H9 (cell line): ENCODE measurements at regions not wholly inside any gene's neighbourhood (a gene's known extent, or its start where the extent isn't known, plus 50 kb on each side); places are given as distances from the start of the nearest gene placed in this dataset.

Experiments
- DNase-seq: peaks from one replicate; pipeline ENCODE4 v3.0.0-alpha.2; 2017
- H2AFZ ChIP-seq: one replicate; pipeline ENCODE4 v1.6.1; 2013; ENCODE audit warnings: mild to moderate bottlenecking, low read length, control low read depth, moderate library complexity
- H2AK5ac ChIP-seq: 2 replicates; pipeline ENCODE4 v1.6.1; 2013; ENCODE audit warnings: low read length, control low read depth, mixed read lengths; ENCODE audit not compliant: insufficient read length
- H2BK120ac ChIP-seq: one replicate; pipeline ENCODE4 v1.6.1; 2013; ENCODE audit warnings: low read depth, mild to moderate bottlenecking, low read length, control low read depth, inconsistent platforms; ENCODE audit not compliant: poor library complexity, severe bottlenecking
- H2BK12ac ChIP-seq: 2 replicates; pipeline ENCODE4 v1.6.1; 2013; ENCODE audit warnings: low read length, control low read depth, mixed read lengths, low read depth; ENCODE audit not compliant: insufficient read length
- H2BK15ac ChIP-seq: 2 replicates; pipeline ENCODE4 v1.6.1; 2013; ENCODE audit warnings: low read depth, low read length, control low read depth
- H2BK20ac ChIP-seq: one replicate; pipeline ENCODE4 v1.6.1; 2013; ENCODE audit warnings: low read depth, mild to moderate bottlenecking, low read length, control low read depth, inconsistent platforms; ENCODE audit not compliant: poor library complexity, severe bottlenecking
- H2BK5ac ChIP-seq: 2 replicates; pipeline ENCODE4 v1.6.1; 2013; ENCODE audit warnings: low read length, control low read depth, mixed read lengths; ENCODE audit not compliant: insufficient read length
- H3K14ac ChIP-seq: 2 replicates; pipeline ENCODE4 v1.6.1; 2013; ENCODE audit warnings: low read length, control low read depth; ENCODE audit not compliant: insufficient read depth
- H3K18ac ChIP-seq: 2 replicates; pipeline ENCODE4 v1.6.1; 2013; ENCODE audit warnings: low read depth, mild to moderate bottlenecking, mixed read lengths, low read length, control low read depth; ENCODE audit not compliant: insufficient read length
- H3K23ac ChIP-seq: 2 replicates; pipeline ENCODE4 v1.6.1; 2013; ENCODE audit warnings: low read length, control low read depth, mixed read lengths, low read depth; ENCODE audit not compliant: insufficient read length
- H3K23me2 ChIP-seq: 2 replicates; pipeline ENCODE4 v1.6.1; 2013; ENCODE audit warnings: low read depth, mild to moderate bottlenecking, mixed read lengths, low read length, control low read depth; ENCODE audit not compliant: insufficient read length, poor library complexity, severe bottlenecking
- H3K27ac ChIP-seq: 2 replicates; pipeline ENCODE4 v1.5.1; 2013; ENCODE audit warnings: low read length, control low read depth, mixed read lengths, low read depth; ENCODE audit not compliant: insufficient read length
- H3K27me3 ChIP-seq: 2 replicates; pipeline ENCODE4 v1.6.1; 2013; ENCODE audit warnings: low read length, control low read depth, inconsistent platforms; ENCODE audit not compliant: insufficient read depth
- H3K4ac ChIP-seq: 2 replicates; pipeline ENCODE4 v1.6.1; 2013; ENCODE audit warnings: low read depth, mild to moderate bottlenecking, control low read depth, inconsistent platforms, low read length, moderate library complexity
- H3K4me1 ChIP-seq: 2 replicates; pipeline ENCODE4 v1.6.1; 2013; ENCODE audit warnings: low read length, control low read depth, inconsistent platforms; ENCODE audit not compliant: insufficient read depth
- H3K4me2 ChIP-seq: 2 replicates; pipeline ENCODE4 v1.6.1; 2013; ENCODE audit warnings: low read length, control low read depth, mixed read lengths; ENCODE audit not compliant: insufficient read length, insufficient read depth
- H3K56ac ChIP-seq: 2 replicates; pipeline ENCODE4 v1.6.1; 2013; ENCODE audit warnings: low read depth, mild to moderate bottlenecking, mixed read lengths, low read length, control low read depth; ENCODE audit not compliant: insufficient read length
- H3K79me1 ChIP-seq: 2 replicates; pipeline ENCODE4 v1.6.1; 2013; ENCODE audit warnings: low read depth, mild to moderate bottlenecking, moderate library complexity, low read length, control low read depth, inconsistent platforms; ENCODE audit not compliant: insufficient read depth, poor library complexity, severe bottlenecking
- H3K79me2 ChIP-seq: 2 replicates; pipeline ENCODE4 v1.6.1; 2013; ENCODE audit warnings: low read length, control low read depth, inconsistent platforms; ENCODE audit not compliant: insufficient read depth
- H3K9ac ChIP-seq: 2 replicates; pipeline ENCODE4 v1.6.1; 2013; ENCODE audit warnings: low read length, control low read depth, mixed read lengths; ENCODE audit not compliant: insufficient read length; ENCODE audit errors: extremely low read depth
- H3K9me3 ChIP-seq: one replicate; pipeline ENCODE4 v1.6.1; 2013; ENCODE audit warnings: low read depth, low read length, inconsistent platforms; ENCODE audit not compliant: control insufficient read depth
- H3T11ph ChIP-seq: one replicate; pipeline ENCODE4 v1.6.1; 2013; ENCODE audit warnings: mild to moderate bottlenecking, low read length, control low read depth, inconsistent platforms
- H4K20me1 ChIP-seq: one replicate; pipeline ENCODE4 v1.6.1; 2013; ENCODE audit not compliant: control insufficient read depth, insufficient read length, insufficient read depth
- H4K5ac ChIP-seq: 2 replicates; pipeline ENCODE4 v1.6.1; 2013; ENCODE audit warnings: low read depth, mild to moderate bottlenecking, mixed read lengths, low read length, control low read depth; ENCODE audit not compliant: insufficient read length
- H4K8ac ChIP-seq: replicated peaks from 2 replicates; pipeline ENCODE4 v1.6.1; 2013; ENCODE audit warnings: low read length, control low read depth, mixed read lengths, low read depth; ENCODE audit not compliant: insufficient read length
- H4K91ac ChIP-seq: 2 replicates; pipeline ENCODE4 v1.6.1; 2013; ENCODE audit warnings: low read depth, mild to moderate bottlenecking, moderate library complexity, mixed read lengths, low read length, control low read depth; ENCODE audit not compliant: insufficient read length
- H3K27ac Mint-ChIP-seq, 3 experiments: 2 replicates in 2 of 3; 3 replicates in 1 of 3; pipeline ENCODE4 v1.8.0; 2020 to 2021; ENCODE audit warnings: mixed read lengths in 3 of 3, mild to moderate bottlenecking in 1 of 3, moderate library complexity in 1 of 3
- H3K27me3 Mint-ChIP-seq: 2 replicates; pipeline ENCODE4 v1.8.0; 2021; ENCODE audit warnings: low read depth, mild to moderate bottlenecking, moderate library complexity, mixed read lengths
- H3K36me3 Mint-ChIP-seq, 3 experiments: 2 replicates in 2 of 3; 3 replicates in 1 of 3; pipeline ENCODE4 v1.8.0; 2020 to 2021; ENCODE audit warnings: low read depth in 3 of 3, mixed read lengths in 3 of 3; ENCODE audit not compliant: insufficient read depth in 1 of 3
- H3K4me1 Mint-ChIP-seq, 2 experiments: 2 replicates each; pipeline ENCODE4 v1.8.0; 2020; ENCODE audit warnings: mixed read lengths in 2 of 2
- H3K4me3 Mint-ChIP-seq, 2 experiments: 2 replicates in 1 of 2; 3 replicates in 1 of 2; pipeline ENCODE4 v1.8.0; 2020 to 2021; ENCODE audit warnings: mild to moderate bottlenecking in 2 of 2, mixed read lengths in 2 of 2, moderate library complexity in 1 of 2
- H3K9me3 Mint-ChIP-seq, 2 experiments: 2 replicates in 1 of 2; 3 replicates in 1 of 2; pipeline ENCODE4 v1.8.0; 2020; ENCODE audit warnings: mild to moderate bottlenecking in 2 of 2, mixed read lengths in 2 of 2, moderate library complexity in 1 of 2
- WGBS: extraction: QIAGEN DNeasy Blood & Tissue Kit; methylation state at CpG from one replicate; pipeline ENCODE4 v1.1.7; 2013; ENCODE audit warnings: missing lambda C conversion rate, low lambda C conversion rate, mixed read lengths; ENCODE audit not compliant: insufficient read length; ENCODE audit errors: extremely low coverage; 5-methylcytosine and 5-hydroxymethylcytosine counted together
- TF ChIP-seq, protein P1 (sequence below): fragments of 200-600 bp; sonication (generic); conservative IDR thresholded peaks from 3 replicates; pipeline ENCODE4 v1.8.0; 2021; ENCODE audit warnings: antibody characterized with exemption, mild to moderate bottlenecking

DNA sequence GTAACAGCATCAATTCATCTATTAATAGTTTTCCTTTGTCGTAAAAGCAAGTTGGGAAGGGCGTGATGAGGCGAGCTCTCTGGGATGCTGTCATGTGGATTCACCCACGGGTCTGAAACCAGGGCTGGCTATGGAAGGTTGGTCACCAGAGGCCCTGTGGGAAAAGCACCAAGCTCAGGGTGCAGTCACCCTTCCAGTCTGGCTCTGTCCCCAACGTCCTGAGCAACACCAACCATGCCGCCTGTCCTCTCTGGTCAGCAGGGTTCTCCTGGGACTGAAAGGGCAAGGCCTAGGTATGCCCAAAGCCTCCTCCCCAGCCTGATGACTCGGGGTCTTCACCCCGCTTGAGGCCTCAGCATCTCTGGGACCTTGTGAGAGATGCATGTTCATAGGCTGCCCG lies 97.2 kb upstream of the MSX1 start:
- Mint-ChIP-seq H3K9me3 (no peaks in the 10 kb centered on the region), H3K36me3 (peaks cover 0 to 2% (median 0%) of the 10 kb centered on the region in 3 experiments; a peak in 4 of 7 replicates), H3K4me1 (peaks cover 56 to 60% of the 10 kb centered on the region in 2 experiments), H3K4me3 (no peak overlapping the region), H3K27me3 (peaks cover 66% of the 10 kb centered on the region), H3K27ac (peak overlapping the region in 1 of 3 experiments; percentile 59; a peak in 1 of 7 replicates)
- H3K14ac ChIP-seq = no peak overlapping the region
- DNase-seq = no peak
- H3K18ac ChIP-seq = no peak overlapping the region
- no peak overlapping the region for H2AFZ ChIP-seq
- H2BK15ac ChIP-seq = no peak overlapping the region
- no peak overlapping the region for H3K27ac ChIP-seq
- H4K20me1 ChIP-seq = no peaks in the 10 kb centered on the region
- H3K27me3 ChIP-seq = no peaks in the 10 kb centered on the region
- H2AK5ac ChIP-seq = no peak overlapping the region
- no peak overlapping the region for H3K4me2 ChIP-seq
- no peaks in the 10 kb centered on the region for H3K9me3 ChIP-seq
- H3K4me1 ChIP-seq = peaks cover 8% of the 10 kb centered on the region; the same call in 1 of the 2 replicates
- H3K23me2 ChIP-seq = no peaks in the 10 kb centered on the region
- H2BK20ac ChIP-seq = no peak overlapping the region
- H3T11ph ChIP-seq = no peak overlapping the region
- H3K79me1 ChIP-seq = no peaks in the 10 kb centered on the region
- H2BK5ac ChIP-seq = no peak overlapping the region
- no peak overlapping the region for H3K23ac ChIP-seq
- no peak overlapping the region for H4K91ac ChIP-seq
- H2BK12ac ChIP-seq = no peak overlapping the region
- H4K5ac ChIP-seq = no peak overlapping the region
- no peak overlapping the region for H3K9ac ChIP-seq
- H3K79me2 ChIP-seq = no peaks in the 10 kb centered on the region
- TF ChIP-seq, protein P1, sequence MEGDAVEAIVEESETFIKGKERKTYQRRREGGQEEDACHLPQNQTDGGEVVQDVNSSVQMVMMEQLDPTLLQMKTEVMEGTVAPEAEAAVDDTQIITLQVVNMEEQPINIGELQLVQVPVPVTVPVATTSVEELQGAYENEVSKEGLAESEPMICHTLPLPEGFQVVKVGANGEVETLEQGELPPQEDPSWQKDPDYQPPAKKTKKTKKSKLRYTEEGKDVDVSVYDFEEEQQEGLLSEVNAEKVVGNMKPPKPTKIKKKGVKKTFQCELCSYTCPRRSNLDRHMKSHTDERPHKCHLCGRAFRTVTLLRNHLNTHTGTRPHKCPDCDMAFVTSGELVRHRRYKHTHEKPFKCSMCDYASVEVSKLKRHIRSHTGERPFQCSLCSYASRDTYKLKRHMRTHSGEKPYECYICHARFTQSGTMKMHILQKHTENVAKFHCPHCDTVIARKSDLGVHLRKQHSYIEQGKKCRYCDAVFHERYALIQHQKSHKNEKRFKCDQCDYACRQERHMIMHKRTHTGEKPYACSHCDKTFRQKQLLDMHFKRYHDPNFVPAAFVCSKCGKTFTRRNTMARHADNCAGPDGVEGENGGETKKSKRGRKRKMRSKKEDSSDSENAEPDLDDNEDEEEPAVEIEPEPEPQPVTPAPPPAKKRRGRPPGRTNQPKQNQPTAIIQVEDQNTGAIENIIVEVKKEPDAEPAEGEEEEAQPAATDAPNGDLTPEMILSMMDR = no peak
- H2BK120ac ChIP-seq = no peak overlapping the region
- H3K56ac ChIP-seq = no peak overlapping the region
- H3K4ac ChIP-seq = no peak overlapping the region
- WGBS = no CpG with 5 or more reads among the region's 9 CpGs
- no peak overlapping the region for H4K8ac ChIP-seq
